A549 (cell line): ENCODE measurements at regions not wholly inside any gene's neighbourhood (a gene's known extent, or its start where the extent isn't known, plus 50 kb on each side); places are given as distances from the start of the nearest gene placed in this dataset.

Source experiments
- CEBPB ChIP-seq, 2 experiments: fragments of >200 bp in 1 of 2; sonication (Bioruptor Twin) in 1 of 2; formaldehyde crosslinking in 1 of 2; IDR thresholded peaks; 2 replicates each; pipeline ENCODE4 v1.6.1; 2012 to 2016
- JUN ChIP-seq, 2 experiments: fragments of >200 bp; sonication (Bioruptor Twin); formaldehyde crosslinking; IDR thresholded peaks; 2 replicates in 1 of 2; 3 replicates in 1 of 2; pipeline ENCODE4 v1.6.1; 2016 to 2017
- MAFK ChIP-seq: fragments of 450-650 bp; IDR thresholded peaks from 2 replicates; pipeline ENCODE4 v1.6.1; 2014; ENCODE audit not compliant: partially characterized antibody
- REST ChIP-seq: fragments of 200-600 bp; sonication (generic); IDR thresholded peaks from 2 replicates; pipeline ENCODE4 v1.6.1; 2016; ENCODE audit warnings: antibody characterized with exemption, mild to moderate bottlenecking, moderate library complexity
- TF ChIP-seq, protein P1 (sequence below): fragments of >200 bp; sonication (Bioruptor Twin); formaldehyde crosslinking; IDR thresholded peaks from 3 replicates; pipeline ENCODE4 v1.5.1; 2016

GRCh38 chr9:7333719-7334118, 465.9 kb downstream of the DMAC1 start:
- TF ChIP-seq JUN (IDR thresholded peaks at IDR 0.05): no peak
- TF ChIP-seq, protein P1, sequence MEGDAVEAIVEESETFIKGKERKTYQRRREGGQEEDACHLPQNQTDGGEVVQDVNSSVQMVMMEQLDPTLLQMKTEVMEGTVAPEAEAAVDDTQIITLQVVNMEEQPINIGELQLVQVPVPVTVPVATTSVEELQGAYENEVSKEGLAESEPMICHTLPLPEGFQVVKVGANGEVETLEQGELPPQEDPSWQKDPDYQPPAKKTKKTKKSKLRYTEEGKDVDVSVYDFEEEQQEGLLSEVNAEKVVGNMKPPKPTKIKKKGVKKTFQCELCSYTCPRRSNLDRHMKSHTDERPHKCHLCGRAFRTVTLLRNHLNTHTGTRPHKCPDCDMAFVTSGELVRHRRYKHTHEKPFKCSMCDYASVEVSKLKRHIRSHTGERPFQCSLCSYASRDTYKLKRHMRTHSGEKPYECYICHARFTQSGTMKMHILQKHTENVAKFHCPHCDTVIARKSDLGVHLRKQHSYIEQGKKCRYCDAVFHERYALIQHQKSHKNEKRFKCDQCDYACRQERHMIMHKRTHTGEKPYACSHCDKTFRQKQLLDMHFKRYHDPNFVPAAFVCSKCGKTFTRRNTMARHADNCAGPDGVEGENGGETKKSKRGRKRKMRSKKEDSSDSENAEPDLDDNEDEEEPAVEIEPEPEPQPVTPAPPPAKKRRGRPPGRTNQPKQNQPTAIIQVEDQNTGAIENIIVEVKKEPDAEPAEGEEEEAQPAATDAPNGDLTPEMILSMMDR: no peak
- TF ChIP-seq CEBPB (IDR thresholded peaks at IDR 0.05): no peak
- no peak for TF ChIP-seq MAFK
- no peak for TF ChIP-seq REST
